H1 (cell line): ENCODE measurements at regions not wholly inside any gene's neighbourhood (a gene's known extent, or its start where the extent isn't known, plus 50 kb on each side); places are given as distances from the start of the nearest gene placed in this dataset.

Source experiments
- CTCF ChIA-PET: fragments of 300-600 bp; sonication (Branson Sonifier 250); formaldehyde crosslinking; loops from one replicate; lab custom pipeline; 2021; ENCODE audit not compliant: partially characterized antibody; lab: Charles Lee
- POLR2A ChIA-PET: fragments of 300-600 bp; sonication (Branson Sonifier 250); formaldehyde crosslinking; loops from one replicate; lab custom pipeline; 2021; ENCODE audit warnings: inconsistent platforms; ENCODE audit not compliant: partially characterized antibody; lab: Charles Lee
- DNase-seq, 2 experiments: peaks; one replicate each; pipeline versions ENCODE4 v3.0.0 to v3.0.0-alpha.2; 2010 to 2022; ENCODE audit warnings: low spot score in 2 of 2, low read depth in 1 of 2, mixed read lengths in 1 of 2
- FAIRE-seq: peaks from 2 replicates; lab custom pipeline; 2011; peaks lifted over from hg19 to GRCh38; lab: Jason Lieb, UNC
- H2AFZ ChIP-seq: 2 replicates; pipeline ENCODE4 v1.8.1; 2012; ENCODE audit warnings: low read length, inconsistent platforms
- H2AK5ac ChIP-seq: 2 replicates; pipeline ENCODE4 v1.6.1; 2013; ENCODE audit warnings: low read depth, low read length
- H2BK120ac ChIP-seq: replicated peaks from 2 replicates; pipeline ENCODE3; 2013; ENCODE audit warnings: low read depth, low read length, inconsistent platforms
- H2BK12ac ChIP-seq: 2 replicates; pipeline ENCODE4 v1.6.1; 2013; ENCODE audit warnings: low read depth, low read length
- H2BK15ac ChIP-seq: 2 replicates; pipeline ENCODE4 v1.6.1; 2013; ENCODE audit warnings: low read length
- H2BK20ac ChIP-seq: 2 replicates; pipeline ENCODE4 v1.6.1; 2013; ENCODE audit warnings: low read length
- H2BK5ac ChIP-seq: 2 replicates; pipeline ENCODE4 v1.6.1; 2013; ENCODE audit warnings: low read depth, low read length
- H3K14ac ChIP-seq: 2 replicates; pipeline ENCODE4 v1.6.1; 2013; ENCODE audit warnings: inconsistent platforms; ENCODE audit not compliant: insufficient read length
- H3K18ac ChIP-seq: 2 replicates; pipeline ENCODE4 v1.6.1; 2013; ENCODE audit warnings: low read length; ENCODE audit errors: extremely low read depth
- H3K23ac ChIP-seq: 2 replicates; pipeline ENCODE4 v1.6.1; 2013; ENCODE audit warnings: inconsistent platforms; ENCODE audit not compliant: insufficient read length
- H3K23me2 ChIP-seq: 2 replicates; pipeline ENCODE4 v1.6.1; 2013; ENCODE audit warnings: low read depth, low read length
- H3K27ac ChIP-seq: 2 replicates; pipeline ENCODE4 v1.6.1; 2011; ENCODE audit warnings: low read depth, low read length, inconsistent platforms
- H3K27me3 ChIP-seq, 4 experiments: replicated peaks in 1 of 4; 1 replicate in 1 of 4; 2 replicates in 3 of 4; pipeline versions ENCODE4 v1.6.1 to v1.8.1; 2011 to 2013; ENCODE audit warnings: low read length in 3 of 4, mild to moderate bottlenecking in 3 of 4, inconsistent platforms in 2 of 4, mixed read lengths in 2 of 4, moderate library complexity in 1 of 4; ENCODE audit not compliant: control insufficient read depth in 3 of 4, insufficient read depth in 3 of 4; ENCODE audit errors: extremely low read depth in 1 of 4
- H3K36me3 ChIP-seq, 4 experiments: 2 replicates each; pipeline versions ENCODE4 v1.6.1 to v1.8.1; 2011 to 2013; ENCODE audit warnings: mild to moderate bottlenecking in 4 of 4, low read length in 3 of 4, moderate library complexity in 2 of 4, control low read depth in 1 of 4, inconsistent platforms in 1 of 4; ENCODE audit not compliant: insufficient read depth in 4 of 4, control insufficient read depth in 2 of 4
- H3K4ac ChIP-seq: replicated peaks from 2 replicates; pipeline ENCODE3; 2013; ENCODE audit warnings: low read length, low read depth, mixed read lengths, inconsistent platforms; ENCODE audit not compliant: insufficient read length
- H3K4me1 ChIP-seq, 4 experiments: replicated peaks in 1 of 4; 1 replicate in 1 of 4; 2 replicates in 3 of 4; pipeline versions ENCODE4 v1.6.1 to v1.8.1; 2011 to 2013; ENCODE audit warnings: low read length in 3 of 4, inconsistent platforms in 2 of 4, mixed read lengths in 1 of 4; ENCODE audit not compliant: insufficient read depth in 4 of 4, control insufficient read depth in 3 of 4
- H3K4me2 ChIP-seq, 2 experiments: 2 replicates each; pipeline versions ENCODE4 v1.6.1 to v1.8.1; 2011 to 2013; ENCODE audit warnings: low read depth in 2 of 2, low read length in 2 of 2, control low read depth in 1 of 2, inconsistent platforms in 1 of 2, mild to moderate bottlenecking in 1 of 2; ENCODE audit not compliant: insufficient read depth in 1 of 2
- H3K4me3 ChIP-seq, 4 experiments: fragments of 200-600, 300-600 bp in 1 of 4; sonication (generic), shearing (Covaris generic), sonication (Bioruptor Twin) in 1 of 4; 2 replicates each; pipeline versions ENCODE4 v1.5.1 to v1.8.1; 2011 to 2016; ENCODE audit warnings: low read length in 4 of 4, low read depth in 3 of 4, control low read depth in 2 of 4, inconsistent platforms in 2 of 4, mild to moderate bottlenecking in 2 of 4, mixed read lengths in 1 of 4, moderate library complexity in 1 of 4; ENCODE audit not compliant: insufficient read depth in 2 of 4; ENCODE audit errors: extremely low read depth in 1 of 4
- H3K56ac ChIP-seq: replicated peaks from 2 replicates; pipeline ENCODE3; 2013; ENCODE audit warnings: low read depth, mild to moderate bottlenecking, mixed read lengths, low read length, inconsistent platforms; ENCODE audit not compliant: insufficient read length
- H3K79me1 ChIP-seq: 2 replicates; pipeline ENCODE4 v1.6.1; 2013; ENCODE audit warnings: low read depth, low read length, control low read depth
- H3K79me2 ChIP-seq, 2 experiments: 2 replicates each; pipeline versions ENCODE4 v1.6.1 to v1.8.1; 2012 to 2013; ENCODE audit warnings: low read length in 2 of 2, mild to moderate bottlenecking in 2 of 2, inconsistent platforms in 1 of 2; ENCODE audit not compliant: insufficient read depth in 2 of 2, control insufficient read depth in 1 of 2
- H3K9ac ChIP-seq, 4 experiments: replicated peaks in 1 of 4; 1 replicate in 1 of 4; 2 replicates in 3 of 4; pipeline versions ENCODE4 v1.6.1 to v1.8.1; 2011 to 2013; ENCODE audit warnings: low read depth in 3 of 4, low read length in 3 of 4, control low read depth in 2 of 4, mild to moderate bottlenecking in 2 of 4, moderate library complexity in 2 of 4, inconsistent platforms in 1 of 4; ENCODE audit errors: extremely low read depth in 1 of 4
- H3K9me3 ChIP-seq, 2 experiments: 2 replicates each; pipeline versions ENCODE4 v1.6.1 to v1.8.1; 2012 to 2013; ENCODE audit warnings: mild to moderate bottlenecking in 2 of 2, moderate library complexity in 2 of 2, control low read depth in 1 of 2, inconsistent platforms in 1 of 2, low read depth in 1 of 2, low read length in 1 of 2, mixed read lengths in 1 of 2; ENCODE audit not compliant: insufficient read depth in 2 of 2
- H4K20me1 ChIP-seq, 2 experiments: replicated peaks in 1 of 2; 2 replicates each; pipeline versions ENCODE3 to v1.8.1; 2011 to 2013; ENCODE audit warnings: inconsistent platforms in 2 of 2, low read length in 2 of 2, mild to moderate bottlenecking in 1 of 2; ENCODE audit not compliant: insufficient read depth in 2 of 2, control insufficient read depth in 1 of 2
- H4K5ac ChIP-seq: 2 replicates; pipeline ENCODE4 v1.6.1; 2013; ENCODE audit warnings: low read length, low read depth, mixed read lengths, inconsistent platforms; ENCODE audit not compliant: insufficient read length
- H4K8ac ChIP-seq: 2 replicates; pipeline ENCODE4 v1.8.0; 2013; ENCODE audit warnings: mild to moderate bottlenecking, moderate library complexity, low read length, inconsistent platforms; ENCODE audit not compliant: insufficient read depth; ENCODE audit errors: extremely low read depth
- H4K91ac ChIP-seq: replicated peaks from 2 replicates; pipeline ENCODE3; 2013; ENCODE audit warnings: low read length, mixed read lengths, inconsistent platforms; ENCODE audit not compliant: insufficient read length
- EGR1 ChIP-seq: IDR thresholded peaks from 2 replicates; pipeline ENCODE4 v1.6.1; 2011; ENCODE audit warnings: low read depth, low read length, borderline replicate concordance
- NANOG ChIP-seq: IDR thresholded peaks from 2 replicates; pipeline ENCODE4 v1.6.1; 2011; ENCODE audit warnings: low read length, low read depth, mild to moderate bottlenecking, inconsistent platforms; ENCODE audit not compliant: insufficient read depth, poor library complexity, severe bottlenecking
- RBBP5 ChIP-seq: IDR thresholded peaks from 2 replicates; pipeline ENCODE4 v1.7.1; 2012; ENCODE audit warnings: low read depth, mild to moderate bottlenecking, inconsistent platforms, low read length, moderate library complexity, borderline replicate concordance
- RFX5 ChIP-seq: IDR thresholded peaks from 2 replicates; pipeline ENCODE4 v1.6.1; 2011; ENCODE audit warnings: low read depth, low read length, improper control_type of control experiment, borderline replicate concordance
- SIRT6 ChIP-seq: IDR thresholded peaks from one replicate; pipeline ENCODE4 v1.7.1; 2012; ENCODE audit warnings: low read length, inconsistent platforms
- SP1 ChIP-seq: IDR thresholded peaks from 2 replicates; pipeline ENCODE4 v1.6.1; 2011; ENCODE audit warnings: low read depth, low read length
- SP4 ChIP-seq: IDR thresholded peaks from 2 replicates; pipeline ENCODE4 v1.6.1; 2012; ENCODE audit warnings: low read length, inconsistent platforms
- WGBS, 2 experiments: shearing (Covaris generic) in 1 of 2; methylation state at CpG; one replicate each; pipeline versions ENCODE4 v1.1.6 to v1.1.7; 2013 to 2015; ENCODE audit warnings: low lambda C conversion rate in 2 of 2, mixed read lengths in 2 of 2, inconsistent platforms in 1 of 2, low coverage in 1 of 2, missing lambda C conversion rate in 1 of 2; ENCODE audit not compliant: insufficient replicate concordance in 2 of 2, insufficient coverage in 1 of 2, insufficient read length in 1 of 2; ENCODE audit errors: extremely low coverage in 1 of 2, missing lambda C conversion rate in 1 of 2; 5-methylcytosine and 5-hydroxymethylcytosine counted together
- TF ChIP-seq, protein P1 (sequence below), 3 experiments: IDR thresholded peaks; 1 replicate in 2 of 3; 2 replicates in 1 of 3; pipeline versions ENCODE4 v1.5.1 to v1.6.1; 2011; ENCODE audit warnings: low read length in 3 of 3, mild to moderate bottlenecking in 3 of 3, inconsistent platforms in 2 of 3, low read depth in 1 of 3, moderate library complexity in 1 of 3; ENCODE audit not compliant: insufficient read depth in 1 of 3; ENCODE audit errors: control extremely low read depth in 1 of 3

GRCh38 chr20:48492015-48492714, 335.6 kb downstream of the PREX1 start:
- no peak overlapping the region for H2BK12ac ChIP-seq
- no peak overlapping the region for H4K8ac ChIP-seq
- ChIA-PET POLR2A (no interaction called here), CTCF (interaction anchor here (1.1 to 2.1 kb wide), 3 partner anchors 9 to 128 kb away, joined by 3 to 7 read pairs (median 5); no protein-coding TSS in a partner anchor)
- H3K23me2 ChIP-seq = 0 out of 2 replicates have a peak, but pooled peaks cover 2% of the 10 kb centered on the region
- no peak overlapping the region for H3K14ac ChIP-seq
- H3K27ac ChIP-seq = no peak overlapping the region
- H3K9me3 ChIP-seq = no peaks in the 10 kb centered on the region
- no peak overlapping the region for H2BK120ac ChIP-seq
- no peak overlapping the region for H3K18ac ChIP-seq
- TF ChIP-seq RBBP5 = no peak
- no peak for TF ChIP-seq EGR1
- TF ChIP-seq, protein P1, sequence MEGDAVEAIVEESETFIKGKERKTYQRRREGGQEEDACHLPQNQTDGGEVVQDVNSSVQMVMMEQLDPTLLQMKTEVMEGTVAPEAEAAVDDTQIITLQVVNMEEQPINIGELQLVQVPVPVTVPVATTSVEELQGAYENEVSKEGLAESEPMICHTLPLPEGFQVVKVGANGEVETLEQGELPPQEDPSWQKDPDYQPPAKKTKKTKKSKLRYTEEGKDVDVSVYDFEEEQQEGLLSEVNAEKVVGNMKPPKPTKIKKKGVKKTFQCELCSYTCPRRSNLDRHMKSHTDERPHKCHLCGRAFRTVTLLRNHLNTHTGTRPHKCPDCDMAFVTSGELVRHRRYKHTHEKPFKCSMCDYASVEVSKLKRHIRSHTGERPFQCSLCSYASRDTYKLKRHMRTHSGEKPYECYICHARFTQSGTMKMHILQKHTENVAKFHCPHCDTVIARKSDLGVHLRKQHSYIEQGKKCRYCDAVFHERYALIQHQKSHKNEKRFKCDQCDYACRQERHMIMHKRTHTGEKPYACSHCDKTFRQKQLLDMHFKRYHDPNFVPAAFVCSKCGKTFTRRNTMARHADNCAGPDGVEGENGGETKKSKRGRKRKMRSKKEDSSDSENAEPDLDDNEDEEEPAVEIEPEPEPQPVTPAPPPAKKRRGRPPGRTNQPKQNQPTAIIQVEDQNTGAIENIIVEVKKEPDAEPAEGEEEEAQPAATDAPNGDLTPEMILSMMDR (IDR thresholded peaks at IDR 0.05; ENCODE audit: control extremely low read depth in 1 of 3, insufficient read depth in 1 of 3, low read depth in 1 of 3, low read length in 3 of 3) = no peak
- no peak for TF ChIP-seq SP4
- TF ChIP-seq SIRT6 = no peak
- no peak for TF ChIP-seq SP1
- no peak for TF ChIP-seq NANOG
- TF ChIP-seq RFX5 = no peak
- no peak overlapping the region for H2AFZ ChIP-seq
- H2BK20ac ChIP-seq = no peak overlapping the region
- peak in 1 of 2 experiments; percentile 39 for DNase-seq
- H3K4me1 ChIP-seq = no peaks in the 10 kb centered on the region
- H3K36me3 ChIP-seq = no peaks in the 10 kb centered on the region
- no peak overlapping the region for H3K4me3 ChIP-seq
- no peak overlapping the region for H4K5ac ChIP-seq
- H4K20me1 ChIP-seq = no peaks in the 10 kb centered on the region
- no peak overlapping the region for H3K4me2 ChIP-seq
- FAIRE-seq = no peak
- H2AK5ac ChIP-seq = no peak overlapping the region
- no peak overlapping the region for H4K91ac ChIP-seq
- no peak overlapping the region for H3K9ac ChIP-seq
- H3K27me3 ChIP-seq = no peaks in the 10 kb centered on the region
- H2BK15ac ChIP-seq = no peak overlapping the region
- H3K79me2 ChIP-seq = no peaks in the 10 kb centered on the region
- no peaks in the 10 kb centered on the region for H3K79me1 ChIP-seq
- H3K23ac ChIP-seq = no peak overlapping the region
- no peak overlapping the region for H3K4ac ChIP-seq
- H3K56ac ChIP-seq = no peak overlapping the region
- 88% methylated on average over 15 of the region's 17 CpGs; no CpG with 5 or more reads in 1 of the 2 experiments for WGBS, 2 experiments
- H2BK5ac ChIP-seq = no peak overlapping the region
